ENCODE measurements at regions not wholly inside any gene's neighbourhood (a gene's known extent, or its start where the extent isn't known, plus 50 kb on each side); places are given as distances from the start of the nearest gene placed in this dataset.

GRCh38 chr10:27391325-27391724, 112.8 kb upstream of the RAB18 start:
- Histone ChIP-seq H3K79me2 (ENCODE audit: control insufficient read depth, insufficient read depth, low read length) (no peaks in the 10 kb centered on the region), H3K27me3 (ENCODE audit: control insufficient read depth in 2 of 2, insufficient read depth in 2 of 2, low read length in 2 of 2) (peaks cover 0 to 3% of the 10 kb centered on the region in 2 experiments), H4K20me1 (replicated peaks; ENCODE audit: control insufficient read depth, extremely low read depth, insufficient read depth, low read length) (no peaks in the 10 kb centered on the region), H2AFZ (ENCODE audit: low read depth, low read length) (no peak overlapping the region), H3K4me3 (replicated peaks in 1 of 3; ENCODE audit: insufficient read depth in 1 of 3, low read depth in 1 of 3, low read length in 3 of 3) (no peak overlapping the region), H3K4me1 (ENCODE audit: control insufficient read depth, extremely low read depth, insufficient read depth, low read length) (no peaks in the 10 kb centered on the region), H3K9me3 (replicated peaks; ENCODE audit: control insufficient read depth, insufficient read depth, low read length) (no peaks in the 10 kb centered on the region), H3K9me1 (replicated peaks; ENCODE audit: control insufficient read depth, extremely low read depth, insufficient read depth, low read length) (no peaks in the 10 kb centered on the region), H3K27ac (ENCODE audit: insufficient read depth, low read depth, low read length) (no peak overlapping the region), H3K9ac (replicated peaks; ENCODE audit: extremely low read depth, insufficient read depth, low read length) (no peak overlapping the region), H3K36me3 (ENCODE audit: control insufficient read depth in 2 of 2, extremely low read depth in 1 of 2, insufficient read depth in 2 of 2, low read length in 2 of 2) (no peaks in the 10 kb centered on the region), H3K4me2 (ENCODE audit: insufficient read depth, low read length) (no peak overlapping the region)
- BruUV-seq (replicated peaks): no TSS peak
- CTCF ChIA-PET: no interaction called here
- dilution Hi-C loops (cut with MboI; ENCODE audit: extremely low pct_ligation_motif_present, low sequenced_read_pairs) (no loop called here), intact Hi-C loops (cut with micrococcal nuclease) (no loop called here)
- DNase-seq (ENCODE audit: low read depth, low spot score) (no peak), FAIRE-seq (no peak)
- TF ChIP-seq MAX (IDR thresholded peaks at IDR 0.05; ENCODE audit: insufficient read depth, insufficient read length): no peak
- no peak for TF ChIP-seq POLR2AphosphoS5 (IDR thresholded peaks at IDR 0.05; ENCODE audit: insufficient read depth, low read depth, low read length)
- TF ChIP-seq MYC (IDR thresholded peaks at IDR 0.05; ENCODE audit: low read depth, low read length): no peak
- TF ChIP-seq JUN (IDR thresholded peaks at IDR 0.05; ENCODE audit: borderline replicate concordance, insufficient read depth, insufficient read length, low read depth): no peak
- TF ChIP-seq POLR2A (IDR thresholded peaks at IDR 0.05; ENCODE audit: low read depth, low read length): no peak
- TF ChIP-seq EZH2 (IDR thresholded peaks at IDR 0.05; ENCODE audit: borderline replicate concordance, low read depth, low read length, severe bottlenecking): no peak
- no peak for TF ChIP-seq GATA2 (IDR thresholded peaks at IDR 0.05; ENCODE audit: insufficient read depth, insufficient read length, low read depth, low read length)
- TF ChIP-seq FOS (IDR thresholded peaks at IDR 0.05; ENCODE audit: borderline replicate concordance, insufficient read depth, low read length): no peak
- TF ChIP-seq CTCF (IDR thresholded peaks at IDR 0.05; ENCODE audit: extremely low read depth in 1 of 2, insufficient read depth in 1 of 2, low read depth in 1 of 2, low read length in 2 of 2): no peak
- POLR2A ChIA-PET: no interaction called here
